Activated T-helper 17 cell treated with anti-CD3 and anti-CD28 coated beads, Interleukin-2, amount 50 U/mL, for 72 hours (primary cell): ENCODE measurements at regions not wholly inside any gene's neighbourhood (a gene's known extent, or its start where the extent isn't known, plus 50 kb on each side); places are given as distances from the start of the nearest gene placed in this dataset.

ENCODE experiments used
- ATAC-seq: fragments of 150-1000 bp; cut with Tn5 transposase; replicated peaks from 2 replicates; pipeline ENCODE4 v1.10.0; 2021; ENCODE audit warnings: mild to moderate bottlenecking, moderate library complexity
- H3K27ac Mint-ChIP-seq: one replicate; pipeline ENCODE4 v1.8.0; 2022; ENCODE audit warnings: mixed read lengths
- H3K27me3 Mint-ChIP-seq: one replicate; pipeline ENCODE4 v1.8.0; 2022; ENCODE audit warnings: mixed read lengths
- H3K36me3 Mint-ChIP-seq: one replicate; pipeline ENCODE4 v1.8.0; 2022; ENCODE audit warnings: low read depth, mild to moderate bottlenecking, mixed read lengths
- H3K4me1 Mint-ChIP-seq: one replicate; pipeline ENCODE4 v1.8.0; 2022; ENCODE audit warnings: mixed read lengths
- H3K4me3 Mint-ChIP-seq: one replicate; pipeline ENCODE4 v1.8.0; 2022; ENCODE audit warnings: mild to moderate bottlenecking, mixed read lengths
- H3K9me3 Mint-ChIP-seq: one replicate; pipeline ENCODE4 v1.8.0; 2022; ENCODE audit warnings: mixed read lengths

DNA sequence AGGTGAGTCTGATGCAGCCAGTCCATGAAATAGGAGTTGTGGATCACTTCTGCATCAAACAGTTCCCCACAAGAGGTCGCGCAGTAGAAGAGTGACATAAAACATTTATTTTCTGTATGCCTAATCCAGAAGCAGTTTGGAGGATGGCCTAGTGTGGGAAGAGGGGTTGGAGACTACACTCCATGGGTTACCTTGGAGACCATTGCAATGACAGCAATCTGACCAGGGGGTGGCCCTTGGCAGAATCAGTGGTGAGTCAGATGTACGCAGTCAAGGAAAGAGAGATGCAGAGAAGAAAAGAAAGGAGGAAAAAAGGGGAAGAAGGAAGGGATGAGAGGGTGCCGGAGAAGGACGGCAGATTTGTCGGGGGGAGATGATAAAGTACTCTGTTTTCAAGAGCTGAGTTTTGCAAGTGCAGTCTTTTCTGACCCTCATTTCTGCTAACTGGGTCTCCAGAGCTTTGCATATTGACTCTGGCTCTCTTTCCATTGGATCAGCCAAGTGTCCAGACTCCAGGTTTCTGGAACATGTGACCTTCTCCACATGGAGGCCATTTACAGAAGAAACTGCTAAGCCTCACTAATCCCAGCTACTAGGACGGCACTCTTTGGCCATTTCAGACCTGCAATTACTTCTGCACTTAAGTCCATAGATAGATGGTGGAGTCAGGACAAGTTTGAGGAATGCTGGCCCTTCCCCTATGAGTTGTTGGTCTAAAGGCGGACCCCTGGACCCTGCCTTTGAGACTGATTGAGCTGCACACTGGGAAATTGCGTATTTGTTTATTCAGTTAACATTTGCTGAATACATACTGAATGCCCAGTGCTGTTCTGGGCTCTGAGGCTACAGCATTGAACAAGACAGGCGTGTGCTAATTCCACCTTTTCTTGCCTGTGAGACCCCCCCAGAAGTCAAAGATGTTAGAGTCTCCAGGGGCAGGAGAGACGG is 424.2 kb downstream of the BCL11B start:
- Mint-ChIP-seq H3K27me3 (no peaks in the 10 kb centered on the region), H3K36me3 (no peaks in the 10 kb centered on the region), H3K4me1 (no peaks in the 10 kb centered on the region), H3K4me3 (no peak overlapping the region), H3K27ac (no peak overlapping the region), H3K9me3 (no peaks in the 10 kb centered on the region)
- no peak for ATAC-seq

DNA sequence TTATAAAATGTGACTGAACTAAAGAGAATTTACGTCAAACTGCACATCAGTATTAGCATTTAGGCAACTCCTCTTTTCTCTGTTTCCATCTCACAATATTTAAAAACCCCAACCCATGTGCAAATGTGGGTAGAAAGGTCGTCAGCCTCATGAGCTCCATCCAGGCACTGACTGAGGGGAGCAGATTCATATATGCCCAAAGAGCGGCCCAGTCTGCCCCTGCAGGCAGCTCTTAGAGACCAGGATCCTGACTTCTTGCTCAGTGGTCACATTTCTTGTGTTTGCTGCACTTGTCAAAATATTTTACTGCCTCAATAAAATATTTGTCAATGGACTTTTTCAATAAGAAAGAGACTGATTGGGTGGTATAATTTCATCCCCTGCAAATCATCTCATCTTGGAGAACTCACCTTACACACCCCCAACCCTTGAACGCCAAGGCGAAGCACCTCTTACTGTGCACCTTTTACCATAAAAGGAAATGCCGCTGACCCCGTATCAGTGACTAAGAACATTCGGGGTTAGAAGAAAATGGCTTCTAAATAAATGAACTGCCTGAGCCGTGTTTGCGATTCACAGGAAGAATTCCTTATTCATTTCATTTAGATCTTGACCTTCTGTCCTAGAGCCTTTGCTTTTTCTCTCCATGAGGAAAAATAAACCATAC is 418.8 kb downstream of the BCL11B start:
- H3K4me1 Mint-ChIP-seq: no peaks in the 10 kb centered on the region
- no peak overlapping the region for H3K4me3 Mint-ChIP-seq
- no peaks in the 10 kb centered on the region for H3K27me3 Mint-ChIP-seq
- no peaks in the 10 kb centered on the region for H3K36me3 Mint-ChIP-seq
- no peaks in the 10 kb centered on the region for H3K9me3 Mint-ChIP-seq
- H3K27ac Mint-ChIP-seq: no peak overlapping the region
- ATAC-seq: no peak

DNA sequence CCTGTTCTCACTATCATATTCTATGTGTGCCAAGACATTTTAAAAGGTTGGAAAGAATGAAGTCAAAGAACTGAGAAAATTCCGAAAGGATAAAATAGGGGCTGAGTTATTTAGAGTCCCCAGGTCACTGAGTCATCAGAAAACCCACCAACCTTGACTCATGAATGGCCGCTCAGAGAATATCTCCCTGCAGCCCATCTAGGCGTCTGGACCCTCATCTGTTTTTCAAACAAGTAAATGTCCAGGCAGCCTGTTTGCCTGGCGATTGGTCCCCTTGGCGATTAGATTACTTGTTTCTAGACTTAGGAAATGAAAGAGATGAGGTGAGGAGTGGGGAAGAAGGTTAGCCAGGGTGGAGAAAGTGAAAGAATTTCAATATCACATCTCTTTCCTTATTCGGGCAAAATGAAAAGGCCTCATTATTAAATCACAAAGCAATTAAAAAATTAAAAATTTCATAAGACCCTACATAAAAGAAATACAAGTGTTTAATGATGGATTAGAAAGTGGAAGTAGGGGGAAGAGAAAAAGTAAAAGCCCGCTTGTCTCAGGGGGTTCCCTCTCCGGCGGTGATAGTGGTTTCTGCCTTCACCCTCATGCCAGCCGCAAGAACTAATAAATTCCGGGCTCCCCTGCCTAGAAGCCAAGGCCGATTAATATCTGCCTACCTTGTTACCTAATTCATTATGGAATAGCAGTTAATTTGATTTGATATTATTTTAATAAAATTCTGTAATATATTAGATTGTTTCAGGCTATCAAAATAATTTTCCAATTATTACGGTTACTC is 415.9 kb downstream of the BCL11B start:
- no peaks in the 10 kb centered on the region for H3K4me1 Mint-ChIP-seq
- ATAC-seq: no peak
- H3K27me3 Mint-ChIP-seq: no peaks in the 10 kb centered on the region
- H3K4me3 Mint-ChIP-seq: no peak overlapping the region
- no peaks in the 10 kb centered on the region for H3K9me3 Mint-ChIP-seq
- H3K27ac Mint-ChIP-seq: no peak overlapping the region
- no peaks in the 10 kb centered on the region for H3K36me3 Mint-ChIP-seq

DNA sequence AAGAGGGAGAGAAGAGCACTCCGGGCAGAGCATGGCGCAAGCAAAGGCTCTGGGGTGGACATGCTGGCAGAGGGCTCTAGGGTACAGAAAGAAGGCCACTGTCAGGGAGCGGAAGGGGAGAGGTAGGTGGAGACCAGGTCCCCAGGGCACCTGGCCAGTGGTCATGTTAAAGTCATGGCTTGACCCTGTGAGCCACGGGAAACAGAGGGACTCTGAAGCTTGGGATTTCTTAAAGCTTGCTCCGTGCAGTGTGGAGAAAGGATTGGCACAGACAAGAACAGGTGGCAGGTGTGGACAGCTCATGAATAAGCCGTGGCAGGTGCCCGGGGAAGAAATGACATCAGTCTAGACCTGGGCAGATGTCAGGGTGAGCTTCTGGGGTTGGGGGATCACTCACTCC is 413.8 kb downstream of the BCL11B start:
- Mint-ChIP-seq H3K27ac (no peak overlapping the region), H3K4me1 (no peaks in the 10 kb centered on the region), H3K9me3 (no peaks in the 10 kb centered on the region), H3K4me3 (no peak overlapping the region), H3K27me3 (no peaks in the 10 kb centered on the region), H3K36me3 (no peaks in the 10 kb centered on the region)
- no peak for ATAC-seq

DNA sequence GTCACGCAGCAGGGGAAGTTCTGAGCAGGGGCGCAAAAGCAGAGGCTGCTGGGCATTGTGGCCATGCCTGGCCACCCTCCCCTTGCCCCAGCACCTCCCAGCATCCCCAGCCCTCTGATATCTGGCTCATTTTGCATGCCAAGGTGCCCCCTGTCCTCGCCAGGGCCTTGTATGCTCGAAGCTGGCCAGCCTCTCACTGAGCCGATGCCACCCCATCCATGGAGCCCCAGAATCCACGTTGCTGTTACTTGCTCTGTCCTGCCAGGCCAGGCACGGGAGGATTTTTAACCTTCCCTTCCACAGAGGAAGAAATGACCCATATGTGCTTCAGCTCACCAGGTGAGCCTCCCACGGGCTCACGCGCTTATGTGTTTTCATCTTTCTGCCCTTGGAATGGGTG is 413.4 kb downstream of the BCL11B start:
- H3K4me1 Mint-ChIP-seq: no peaks in the 10 kb centered on the region
- H3K27me3 Mint-ChIP-seq: no peaks in the 10 kb centered on the region
- H3K27ac Mint-ChIP-seq: no peak overlapping the region
- H3K36me3 Mint-ChIP-seq: no peaks in the 10 kb centered on the region
- H3K9me3 Mint-ChIP-seq: no peaks in the 10 kb centered on the region
- no peak overlapping the region for H3K4me3 Mint-ChIP-seq
- no peak for ATAC-seq

DNA sequence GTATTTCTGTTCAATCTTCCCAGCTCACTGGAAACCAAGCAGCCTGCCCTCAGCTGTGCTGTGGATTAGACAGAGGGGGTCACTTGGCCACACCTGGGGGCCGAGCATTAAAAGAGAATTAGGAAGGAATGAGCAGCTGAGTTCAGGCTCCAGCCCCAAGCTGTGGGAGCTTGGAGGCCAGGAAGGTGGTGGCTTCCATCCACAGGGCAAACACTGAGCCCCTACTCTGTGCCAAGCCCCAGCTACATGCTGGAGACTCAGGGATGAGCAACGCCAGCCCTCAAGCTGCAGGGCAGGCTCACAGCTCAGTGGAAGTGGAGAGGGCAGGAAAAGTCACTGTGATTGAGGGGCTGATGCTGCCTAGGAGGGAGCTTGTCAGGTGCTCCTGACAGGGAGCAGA is 412.7 kb downstream of the BCL11B start:
- ATAC-seq: no peak
- no peak overlapping the region for H3K4me3 Mint-ChIP-seq
- peak overlapping the region; percentile 43 for H3K27ac Mint-ChIP-seq

DNA sequence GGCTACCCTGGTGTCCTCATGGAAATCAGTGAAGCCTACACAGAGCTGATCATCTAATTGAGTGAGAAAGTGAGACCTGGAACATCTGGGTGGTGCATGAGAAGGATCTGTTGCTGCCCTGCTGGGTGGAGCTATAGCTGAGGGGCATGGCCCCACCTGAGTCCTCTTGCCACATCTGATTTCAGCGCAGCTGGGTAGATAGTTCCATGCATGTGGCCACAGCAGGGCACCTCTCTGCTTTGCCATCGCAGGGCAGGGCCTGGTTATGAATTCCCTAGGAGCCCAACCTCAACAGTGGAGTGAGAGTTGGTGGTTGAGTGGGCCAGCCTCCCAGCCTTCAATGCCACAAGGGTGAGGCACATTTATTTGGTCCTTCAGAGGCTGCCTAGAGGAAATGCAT is 407.8 kb downstream of the BCL11B start:
- Mint-ChIP-seq H3K27ac (no peak overlapping the region), H3K4me1 (peaks cover 8% of the 10 kb centered on the region), H3K9me3 (no peaks in the 10 kb centered on the region), H3K4me3 (no peak overlapping the region), H3K36me3 (no peaks in the 10 kb centered on the region), H3K27me3 (no peaks in the 10 kb centered on the region)
- ATAC-seq: no peak

More for the DNA sequence above, 412.7 kb downstream of the BCL11B start:
- Mint-ChIP-seq H3K27me3 (no peaks in the 10 kb centered on the region), H3K4me1 (no peaks in the 10 kb centered on the region), H3K9me3 (no peaks in the 10 kb centered on the region), H3K36me3 (no peaks in the 10 kb centered on the region)

DNA sequence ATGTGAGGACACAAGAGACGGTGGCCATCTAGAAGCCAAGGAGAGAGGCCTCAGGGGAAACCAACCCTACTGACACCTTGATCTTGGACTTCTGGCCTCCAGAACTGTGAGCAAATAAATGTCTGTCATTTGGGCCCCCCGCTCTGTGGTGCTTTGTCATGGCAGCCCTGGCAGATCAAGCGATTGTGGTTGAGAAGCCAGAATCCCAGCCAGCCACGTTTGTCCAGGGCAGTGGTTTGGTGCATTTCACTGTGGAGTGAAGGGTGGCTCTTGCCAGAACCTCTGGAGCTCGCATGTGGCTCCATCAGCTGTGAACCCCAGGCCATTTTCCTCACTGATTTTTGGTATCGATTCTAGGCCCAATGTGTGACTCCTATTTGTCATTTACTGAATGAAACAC is 404.9 kb downstream of the BCL11B start:
- H3K27me3 Mint-ChIP-seq: no peaks in the 10 kb centered on the region
- H3K27ac Mint-ChIP-seq: no peak overlapping the region
- no peak for ATAC-seq
- no peaks in the 10 kb centered on the region for H3K9me3 Mint-ChIP-seq
- H3K4me1 Mint-ChIP-seq: peaks cover 8% of the 10 kb centered on the region
- no peaks in the 10 kb centered on the region for H3K36me3 Mint-ChIP-seq
- no peak overlapping the region for H3K4me3 Mint-ChIP-seq

DNA sequence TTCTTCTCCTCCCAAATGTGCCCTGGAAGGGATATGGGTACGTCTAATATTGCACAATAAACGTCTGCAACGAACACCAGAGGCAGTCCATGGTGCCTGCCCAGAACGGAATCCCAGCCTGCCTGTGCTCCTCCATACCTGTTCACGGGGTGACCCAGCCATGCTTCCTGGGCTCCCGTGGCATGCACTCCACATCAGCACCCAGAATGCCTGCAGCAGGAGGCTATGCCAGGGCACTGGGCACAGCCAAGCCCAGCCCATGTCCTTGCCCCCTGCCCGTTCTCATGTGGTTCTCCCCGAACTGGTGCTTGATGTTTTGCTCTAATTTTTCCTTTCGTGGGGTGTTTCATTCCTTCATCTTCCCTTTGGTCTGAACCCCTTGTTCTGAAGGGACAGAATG is 404.3 kb downstream of the BCL11B start:
- H3K27me3 Mint-ChIP-seq: no peaks in the 10 kb centered on the region
- H3K4me1 Mint-ChIP-seq: peaks cover 8% of the 10 kb centered on the region
- no peaks in the 10 kb centered on the region for H3K9me3 Mint-ChIP-seq
- H3K36me3 Mint-ChIP-seq: no peaks in the 10 kb centered on the region
- H3K27ac Mint-ChIP-seq: no peak overlapping the region
- ATAC-seq: no peak
- H3K4me3 Mint-ChIP-seq: no peak overlapping the region

DNA sequence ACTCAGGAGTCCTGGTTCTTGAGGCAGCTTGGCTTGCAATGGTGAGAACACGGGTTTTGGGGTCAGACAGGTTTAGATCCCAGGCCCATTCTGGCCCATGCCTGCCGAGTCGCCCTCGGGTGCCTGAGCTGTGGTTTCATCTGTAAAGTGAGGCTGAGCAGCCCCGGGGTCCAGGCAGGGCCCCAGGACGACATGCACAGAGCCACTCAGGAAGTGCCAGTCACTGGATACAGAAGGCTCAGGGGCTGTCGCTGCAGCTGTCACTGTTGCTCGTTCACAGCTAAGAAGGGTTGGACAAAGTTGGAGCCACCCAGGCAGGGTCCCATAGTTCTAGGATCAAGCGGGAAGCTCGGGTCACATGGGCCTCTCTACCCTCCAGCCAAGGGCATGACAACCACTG is 403.1 kb downstream of the BCL11B start:
- H3K27ac Mint-ChIP-seq: no peak overlapping the region
- H3K4me1 Mint-ChIP-seq: peaks cover 8% of the 10 kb centered on the region
- no peak for ATAC-seq
- H3K27me3 Mint-ChIP-seq: no peaks in the 10 kb centered on the region
- no peak overlapping the region for H3K4me3 Mint-ChIP-seq
- no peaks in the 10 kb centered on the region for H3K9me3 Mint-ChIP-seq
- H3K36me3 Mint-ChIP-seq: no peaks in the 10 kb centered on the region

DNA sequence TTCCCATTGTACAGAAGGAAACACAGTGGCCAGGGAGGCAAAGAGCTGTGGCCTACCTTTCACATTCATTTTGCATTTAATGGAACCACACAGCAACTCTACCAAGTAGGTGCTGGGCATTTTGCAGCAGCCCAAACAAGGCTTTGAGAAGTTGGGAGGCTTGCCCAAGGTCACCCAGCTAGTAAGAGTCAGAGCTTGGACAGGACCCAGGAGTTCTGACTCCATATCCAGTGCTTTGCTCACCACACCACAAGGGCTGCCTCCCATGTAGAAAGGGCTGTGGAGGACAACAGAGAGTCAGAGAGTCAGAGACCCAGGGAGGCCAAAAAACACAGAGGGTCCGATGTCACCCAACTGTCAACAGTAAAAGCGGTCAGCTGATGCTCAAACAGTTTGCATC is 400.2 kb downstream of the BCL11B start:
- Mint-ChIP-seq H3K4me1 (peaks cover 8% of the 10 kb centered on the region), H3K27ac (no peak overlapping the region), H3K4me3 (no peak overlapping the region), H3K27me3 (no peaks in the 10 kb centered on the region), H3K36me3 (no peaks in the 10 kb centered on the region), H3K9me3 (no peaks in the 10 kb centered on the region)
- no peak for ATAC-seq

DNA sequence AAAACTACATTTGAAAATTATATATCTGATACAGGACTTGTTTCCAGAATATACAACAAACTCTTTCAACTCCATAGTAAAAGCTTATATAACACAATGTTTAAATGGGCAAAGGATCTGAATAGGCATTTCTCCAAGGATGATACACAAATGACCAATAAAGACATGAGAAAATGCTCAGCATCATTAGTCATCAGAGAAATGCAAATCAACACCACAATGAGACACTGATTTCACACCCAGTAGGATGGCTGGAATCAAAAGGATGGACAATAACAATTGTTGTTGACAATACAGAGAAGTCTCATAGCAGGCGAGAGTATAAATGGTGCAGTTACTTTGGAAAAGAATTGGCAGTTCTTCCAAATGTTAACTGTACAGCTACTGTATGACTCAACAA is 394.9 kb downstream of the BCL11B start:
- no peak overlapping the region for H3K4me3 Mint-ChIP-seq
- peaks cover 17% of the 10 kb centered on the region for H3K9me3 Mint-ChIP-seq
- H3K36me3 Mint-ChIP-seq: no peaks in the 10 kb centered on the region
- no peak overlapping the region for H3K27ac Mint-ChIP-seq
- no peaks in the 10 kb centered on the region for H3K4me1 Mint-ChIP-seq
- peak; percentile 55 for ATAC-seq
- no peaks in the 10 kb centered on the region for H3K27me3 Mint-ChIP-seq

DNA sequence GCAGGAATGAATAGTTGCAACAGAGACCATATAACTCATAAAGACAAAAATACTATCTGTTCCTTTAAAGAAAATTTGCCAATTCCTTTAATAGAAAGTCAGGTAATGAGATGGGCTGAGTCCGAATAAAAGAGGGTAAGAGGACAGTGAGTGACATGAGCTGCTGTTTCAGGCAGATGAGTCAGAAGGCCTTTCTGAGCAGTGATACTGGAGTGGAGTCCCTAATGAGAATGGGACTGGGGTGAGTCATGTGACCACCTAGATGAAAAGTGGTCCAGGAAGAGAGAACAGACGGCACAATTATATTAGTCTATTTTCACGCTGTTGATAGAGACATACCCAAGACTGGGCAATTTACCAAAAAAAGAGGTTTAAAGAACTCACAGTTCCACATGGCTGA is 393.7 kb downstream of the BCL11B start:
- H3K27me3 Mint-ChIP-seq: no peaks in the 10 kb centered on the region
- no peak overlapping the region for H3K4me3 Mint-ChIP-seq
- H3K27ac Mint-ChIP-seq: no peak overlapping the region
- H3K9me3 Mint-ChIP-seq: peaks cover 17% of the 10 kb centered on the region
- H3K4me1 Mint-ChIP-seq: no peaks in the 10 kb centered on the region
- H3K36me3 Mint-ChIP-seq: no peaks in the 10 kb centered on the region
- no peak for ATAC-seq

DNA sequence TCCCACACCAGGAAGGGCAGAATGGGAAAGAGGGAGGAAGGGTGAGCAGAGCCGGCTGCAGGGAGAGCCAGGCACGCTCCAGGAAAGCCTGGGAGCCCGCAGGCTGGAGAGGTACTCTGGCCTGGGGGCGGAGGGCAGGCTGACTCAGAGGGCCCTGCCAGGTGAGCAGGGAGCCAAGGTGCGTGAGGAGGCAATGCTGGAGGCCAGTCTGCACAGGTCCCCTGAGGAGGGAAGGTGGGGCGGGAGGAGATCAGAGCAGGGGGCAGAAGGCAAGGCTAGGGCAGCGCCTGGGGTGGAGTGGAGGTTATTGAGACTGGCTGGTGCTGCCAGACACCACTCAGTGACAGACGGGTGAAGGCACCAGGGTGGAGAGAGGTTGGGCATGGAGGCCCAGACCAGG is 385.0 kb downstream of the BCL11B start:
- Mint-ChIP-seq H3K4me1 (peaks cover 8% of the 10 kb centered on the region), H3K9me3 (no peaks in the 10 kb centered on the region), H3K27ac (no peak overlapping the region), H3K36me3 (no peaks in the 10 kb centered on the region), H3K27me3 (no peaks in the 10 kb centered on the region), H3K4me3 (no peak overlapping the region)
- no peak for ATAC-seq

DNA sequence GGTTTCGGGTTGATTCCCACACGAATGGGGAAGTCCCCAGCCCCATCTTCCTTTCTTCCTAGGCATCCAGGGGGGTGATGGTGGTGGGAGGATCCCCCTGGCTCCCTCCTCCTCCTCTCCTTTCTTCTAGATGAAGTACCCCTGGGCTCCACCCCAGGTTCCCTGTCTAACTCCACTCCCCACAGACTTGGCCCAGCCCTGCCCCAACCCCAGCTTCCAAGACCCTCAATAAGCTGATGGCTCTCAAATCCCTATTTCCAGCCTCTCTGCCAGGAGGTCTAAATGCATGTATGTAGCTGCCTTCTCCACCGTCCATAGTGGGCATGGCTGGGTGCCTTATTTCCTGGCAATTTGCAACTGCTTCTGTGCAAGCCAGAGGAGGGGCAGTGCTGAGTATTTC is 383.7 kb downstream of the BCL11B start:
- Mint-ChIP-seq H3K36me3 (no peaks in the 10 kb centered on the region), H3K27me3 (no peaks in the 10 kb centered on the region), H3K9me3 (no peaks in the 10 kb centered on the region), H3K4me3 (no peak overlapping the region), H3K27ac (no peak overlapping the region), H3K4me1 (peaks cover 8% of the 10 kb centered on the region)
- no peak for ATAC-seq
